ENCODE measurements at regions not wholly inside any gene's neighbourhood (a gene's known extent, or its start where the extent isn't known, plus 50 kb on each side); places are given as distances from the start of the nearest gene placed in this dataset.

- TF ChIP-seq POLR2AphosphoS5 (IDR thresholded peaks at IDR 0.05; ENCODE audit: low read depth, low read length), result no peak
- TF ChIP-seq CTCF (IDR thresholded peaks at IDR 0.05), result no peak
- TF ChIP-seq REST (IDR thresholded peaks at IDR 0.05; ENCODE audit: insufficient read depth in 1 of 2, low read depth in 2 of 2, low read length in 1 of 2), result no peak
- no peak for TF ChIP-seq SIN3A (IDR thresholded peaks at IDR 0.05; ENCODE audit: borderline replicate concordance, insufficient read depth, low read depth, low read length)
Measured at GRCh38 chr2:185074156-185074555, 475.8 kb downstream of the ZNF804A start.

All from Panc1 (cell line).